ENCODE measurements at regions not wholly inside any gene's neighbourhood (a gene's known extent, or its start where the extent isn't known, plus 50 kb on each side); places are given as distances from the start of the nearest gene placed in this dataset.

- TF ChIP-seq CTCF (IDR thresholded peaks at IDR 0.05; ENCODE audit: insufficient read depth, low read length, poor library complexity, severe bottlenecking): no peak
- no peak for TF ChIP-seq EZH2phosphoT487 (conservative IDR thresholded peaks at IDR 0.05; ENCODE audit: low read length)
Measured at GRCh38 chr18:41131050-41131449, 824.0 kb upstream of the PIK3C3 start.

All from SU-DHL-6 (cell line).